PC-9 (cell line): ENCODE measurements at regions not wholly inside any gene's neighbourhood (a gene's known extent, or its start where the extent isn't known, plus 50 kb on each side); places are given as distances from the start of the nearest gene placed in this dataset.

Source experiments
- BruUV-seq: library from RNA; stranded (reverse); fragments of 400-500 nt; replicated peaks from 2 replicates; lab custom pipeline; 2021; lab: Mats Ljungman, UMichigan
- CTCF ChIA-PET: fragments of 300-600 bp; sonication (Branson Sonifier 250); formaldehyde crosslinking; loops from one replicate; lab custom pipeline; 2022; ENCODE audit warnings: antibody characterized with exemption; lab: Charles Lee
- POLR2A ChIA-PET: fragments of 300-600 bp; sonication (Branson Sonifier 250); formaldehyde crosslinking; loops from one replicate; lab custom pipeline; 2022; ENCODE audit warnings: antibody characterized with exemption; ENCODE audit not compliant: unreplicated experiment; lab: Charles Lee
- DNase-seq, 2 experiments: peaks; one replicate each; pipeline versions ENCODE4 v3.0.0 to v3.0.0-alpha.2; 2015 to 2022; ENCODE audit warnings: mixed read lengths in 1 of 2
- H2AFZ ChIP-seq: fragments of 200-600 bp; sonication (generic); 2 replicates; pipeline ENCODE4 v1.8.1; 2017; ENCODE audit warnings: antibody characterized with exemption
- H3F3A ChIP-seq: fragments of 200-600 bp; sonication (generic); 2 replicates; pipeline ENCODE4 v1.8.1; 2017; ENCODE audit warnings: antibody characterized with exemption, mild to moderate bottlenecking, low read depth; ENCODE audit not compliant: insufficient read depth
- H3K27ac ChIP-seq: fragments of 200-600 bp; sonication (generic); 2 replicates; pipeline ENCODE4 v1.6.1; 2016; ENCODE audit warnings: mixed run types
- H3K27me3 ChIP-seq: fragments of 200-600 bp; sonication (generic); 2 replicates; pipeline ENCODE4 v1.6.1; 2016; ENCODE audit warnings: low read depth, mixed run types; ENCODE audit not compliant: insufficient read depth
- H3K36me3 ChIP-seq: fragments of 200-600 bp; sonication (generic); 2 replicates; pipeline ENCODE4 v1.6.1; 2016; ENCODE audit warnings: low read depth, mixed run types
- H3K4me1 ChIP-seq: fragments of 200-600 bp; sonication (generic); replicated peaks from 2 replicates; pipeline ENCODE4 v1.6.1; 2016; ENCODE audit warnings: mixed run types; ENCODE audit not compliant: insufficient read depth
- H3K4me2 ChIP-seq: fragments of 200-600 bp; sonication (generic); 2 replicates; pipeline ENCODE4 v1.6.1; 2017; ENCODE audit warnings: mixed run types
- H3K4me3 ChIP-seq: fragments of 200-600 bp; sonication (generic); 2 replicates; pipeline ENCODE4 v1.6.1; 2016; ENCODE audit warnings: mixed run types
- H3K79me2 ChIP-seq: fragments of 200-600 bp; sonication (generic); 2 replicates; pipeline ENCODE4 v1.6.1; 2017; ENCODE audit warnings: low read depth, mixed run types
- H3K9me2 ChIP-seq: fragments of 200-600 bp; sonication (generic); 2 replicates; pipeline ENCODE4 v1.8.1; 2017; ENCODE audit warnings: mild to moderate bottlenecking; ENCODE audit not compliant: insufficient read depth
- H3K9me3 ChIP-seq: fragments of 200-600 bp; sonication (generic); 2 replicates; pipeline ENCODE4 v1.8.1; 2016; ENCODE audit warnings: low read depth; ENCODE audit not compliant: insufficient read depth
- H4K20me1 ChIP-seq: fragments of 200-600 bp; sonication (generic); 2 replicates; pipeline ENCODE4 v1.8.1; 2017; ENCODE audit not compliant: insufficient read depth
- EZH2 ChIP-seq: fragments of 200-600 bp; sonication (generic); IDR thresholded peaks from 2 replicates; pipeline ENCODE4 v1.8.0; 2017; ENCODE audit warnings: antibody characterized with exemption, low read depth
- intact Hi-C: fragments of 100-400 bp; cut with micrococcal nuclease; formaldehyde crosslinking; loops from one replicate; pipeline ENCODE4 v1.10.0; 2022; ENCODE audit not compliant: unreplicated experiment
- TF ChIP-seq, protein P1 (sequence below): fragments of 200-600 bp; sonication (generic); conservative IDR thresholded peaks from 2 replicates; pipeline ENCODE4 v1.6.1; 2017; ENCODE audit warnings: mixed run types, antibody characterized with exemption, mild to moderate bottlenecking, moderate library complexity

DNA sequence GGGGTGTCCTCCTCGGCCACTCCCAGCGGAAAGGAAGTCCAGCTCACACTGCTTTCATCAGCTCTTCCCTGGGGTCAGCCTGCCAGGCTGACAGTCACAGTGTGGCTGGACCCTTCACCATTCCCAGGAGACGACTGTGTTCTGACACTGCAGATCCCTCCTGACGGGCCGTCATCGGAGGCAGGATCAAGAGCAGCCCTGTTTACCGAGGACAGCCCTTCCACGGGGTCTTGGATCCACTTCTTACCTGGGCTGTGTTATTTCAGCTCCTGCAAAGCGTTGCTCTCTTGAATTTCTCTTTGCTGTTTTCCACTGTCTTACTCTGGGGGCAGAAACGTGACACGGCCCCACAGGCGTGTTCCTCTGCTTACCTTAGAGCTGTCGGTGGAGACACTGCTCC is 149.9 kb upstream of the SOX1 start:
- Histone ChIP-seq H3K27me3 (peaks cover 100% of the 10 kb centered on the region), H3K4me3 (no peak overlapping the region), H3K9me2 (no peaks in the 10 kb centered on the region), H3K79me2 (no peaks in the 10 kb centered on the region), H4K20me1 (no peaks in the 10 kb centered on the region; the same call in 1 of the 2 replicates), H3K4me2 (no peak overlapping the region), H3K4me1 (no peaks in the 10 kb centered on the region), H2AFZ (no peak overlapping the region), H3K27ac (no peak overlapping the region), H3F3A (no peaks in the 10 kb centered on the region), H3K36me3 (no peaks in the 10 kb centered on the region), H3K9me3 (no peaks in the 10 kb centered on the region)
- BruUV-seq, result no TSS peak
- TF ChIP-seq EZH2, result no peak
- TF ChIP-seq, protein P1, sequence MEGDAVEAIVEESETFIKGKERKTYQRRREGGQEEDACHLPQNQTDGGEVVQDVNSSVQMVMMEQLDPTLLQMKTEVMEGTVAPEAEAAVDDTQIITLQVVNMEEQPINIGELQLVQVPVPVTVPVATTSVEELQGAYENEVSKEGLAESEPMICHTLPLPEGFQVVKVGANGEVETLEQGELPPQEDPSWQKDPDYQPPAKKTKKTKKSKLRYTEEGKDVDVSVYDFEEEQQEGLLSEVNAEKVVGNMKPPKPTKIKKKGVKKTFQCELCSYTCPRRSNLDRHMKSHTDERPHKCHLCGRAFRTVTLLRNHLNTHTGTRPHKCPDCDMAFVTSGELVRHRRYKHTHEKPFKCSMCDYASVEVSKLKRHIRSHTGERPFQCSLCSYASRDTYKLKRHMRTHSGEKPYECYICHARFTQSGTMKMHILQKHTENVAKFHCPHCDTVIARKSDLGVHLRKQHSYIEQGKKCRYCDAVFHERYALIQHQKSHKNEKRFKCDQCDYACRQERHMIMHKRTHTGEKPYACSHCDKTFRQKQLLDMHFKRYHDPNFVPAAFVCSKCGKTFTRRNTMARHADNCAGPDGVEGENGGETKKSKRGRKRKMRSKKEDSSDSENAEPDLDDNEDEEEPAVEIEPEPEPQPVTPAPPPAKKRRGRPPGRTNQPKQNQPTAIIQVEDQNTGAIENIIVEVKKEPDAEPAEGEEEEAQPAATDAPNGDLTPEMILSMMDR, result no peak
- POLR2A ChIA-PET, result no interaction called here
- CTCF ChIA-PET, result no interaction called here
- DNase-seq, result no peak
- intact Hi-C loops, result no loop called here

DNA sequence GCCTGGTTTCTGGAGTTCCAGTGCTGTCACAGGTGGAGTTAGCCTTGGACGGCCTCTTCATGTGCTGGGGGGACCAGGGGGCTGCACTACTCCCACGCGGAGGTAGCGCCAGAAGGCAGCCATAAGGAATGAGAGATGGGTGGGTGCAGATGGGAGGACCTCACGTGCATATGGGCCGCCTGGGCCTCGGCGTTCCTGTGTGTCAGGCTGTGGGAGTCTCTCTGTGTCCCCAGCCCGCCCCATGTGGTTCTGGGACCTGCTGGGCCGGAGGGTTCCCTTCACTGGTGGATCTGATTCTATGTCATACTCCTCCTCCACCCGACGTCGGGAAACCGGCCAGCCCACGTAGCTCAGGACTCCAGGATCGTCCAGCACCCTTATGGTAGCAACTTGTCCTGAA is 149.0 kb upstream of the SOX1 start:
- no TSS peak for BruUV-seq
- POLR2A ChIA-PET, result no interaction called here

DNA sequence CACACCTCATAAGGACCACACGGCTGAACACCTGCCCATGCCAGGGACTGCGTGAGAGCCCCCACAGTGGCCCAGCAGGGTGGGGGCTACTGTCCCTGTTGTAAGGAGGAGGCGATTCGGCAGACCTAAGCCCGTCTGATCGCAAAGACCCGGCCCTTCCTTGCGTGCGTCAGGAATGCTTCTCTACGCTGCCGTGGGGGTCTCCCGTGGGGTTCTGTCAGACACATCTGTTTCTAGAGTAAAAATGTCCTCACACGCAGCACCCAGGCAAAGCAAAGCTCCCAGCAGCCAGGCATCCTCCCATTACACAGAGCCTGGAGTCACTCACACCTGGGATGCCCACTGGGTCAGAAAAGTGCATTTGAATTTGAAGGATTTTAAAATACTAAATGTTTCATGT is 147.7 kb upstream of the SOX1 start:
- Histone ChIP-seq H4K20me1 (no peaks in the 10 kb centered on the region; the same call in 1 of the 2 replicates), H3K4me2 (no peak overlapping the region), H3K4me1 (no peaks in the 10 kb centered on the region), H3K9me2 (no peaks in the 10 kb centered on the region), H3K9me3 (no peaks in the 10 kb centered on the region; the same call in 1 of the 2 replicates), H3F3A (no peaks in the 10 kb centered on the region), H2AFZ (no peak overlapping the region), H3K36me3 (no peaks in the 10 kb centered on the region), H3K4me3 (no peak overlapping the region), H3K79me2 (no peaks in the 10 kb centered on the region), H3K27ac (no peak overlapping the region), H3K27me3 (peaks cover 100% of the 10 kb centered on the region)
- intact Hi-C loops, result no loop called here
- no peak for TF ChIP-seq EZH2
- TF ChIP-seq, protein P1, result no peak
- no peak for DNase-seq
- BruUV-seq, result no TSS peak
- ChIA-PET POLR2A (no interaction called here), CTCF (no interaction called here)

More for the DNA sequence above, 149.0 kb upstream of the SOX1 start:
- Histone ChIP-seq H3K79me2 (no peaks in the 10 kb centered on the region), H4K20me1 (no peaks in the 10 kb centered on the region; the same call in 1 of the 2 replicates), H3K9me3 (no peaks in the 10 kb centered on the region), H3K4me1 (no peaks in the 10 kb centered on the region), H3K27me3 (peaks cover 100% of the 10 kb centered on the region), H3K4me3 (no peak overlapping the region), H3K4me2 (no peak overlapping the region), H3F3A (no peaks in the 10 kb centered on the region), H3K36me3 (no peaks in the 10 kb centered on the region), H2AFZ (no peak overlapping the region), H3K9me2 (no peaks in the 10 kb centered on the region), H3K27ac (no peak overlapping the region)
- DNase-seq, result no peak
- intact Hi-C loops, result no loop called here
- TF ChIP-seq, protein P1, result no peak
- TF ChIP-seq EZH2, result no peak
- CTCF ChIA-PET, result no interaction called here
